Thymus (tissue), 11 donors: ENCODE measurements at regions not wholly inside any gene's neighbourhood (a gene's known extent, or its start where the extent isn't known, plus 50 kb on each side); places are given as distances from the start of the nearest gene placed in this dataset.
"Not testable (repeated sequence)": the region's sequence is repeated elsewhere in the genome, so short reads cannot be mapped to it uniquely, and the experiment has no call there.

Experiments used
- DNase-seq, 9 donors: peaks; one replicate each; pipeline ENCODE4 v3.0.0-alpha.2; 2013; ENCODE audit warnings: low spot score in 9 of 9, low read depth in 6 of 9, missing footprints in 1 of 9
- H3K27ac ChIP-seq, 2 donors: one replicate each; pipeline ENCODE4 v1.5.1; 2013; ENCODE audit warnings: control low read depth in 1 of 2, low read depth in 1 of 2, low read length in 1 of 2, mild to moderate bottlenecking in 1 of 2, moderate library complexity in 1 of 2
- H3K27me3 ChIP-seq, 2 donors: one replicate each; pipeline ENCODE4 v1.5.1; 2013; ENCODE audit warnings: low read length in 1 of 2; ENCODE audit not compliant: control insufficient read depth in 2 of 2, insufficient read depth in 1 of 2
- H3K36me3 ChIP-seq, 2 donors: one replicate each; pipeline ENCODE4 v1.5.1; 2013; ENCODE audit warnings: low read length in 1 of 2, mild to moderate bottlenecking in 1 of 2, moderate library complexity in 1 of 2; ENCODE audit not compliant: control insufficient read depth in 2 of 2, insufficient read depth in 2 of 2
- H3K4me1 ChIP-seq, 2 donors: one replicate each; pipeline ENCODE4 v1.5.1; 2013; ENCODE audit warnings: low read length in 2 of 2; ENCODE audit not compliant: control insufficient read depth in 2 of 2, insufficient read depth in 2 of 2
- H3K4me3 ChIP-seq, 2 donors: one replicate each; pipeline ENCODE4 v1.5.1; 2013; ENCODE audit warnings: low read length in 2 of 2, control low read depth in 1 of 2, mild to moderate bottlenecking in 1 of 2
- H3K9me3 ChIP-seq, 2 donors: one replicate each; pipeline ENCODE4 v1.5.1; 2013; ENCODE audit warnings: low read length in 1 of 2, mild to moderate bottlenecking in 1 of 2; ENCODE audit not compliant: control insufficient read depth in 2 of 2, insufficient read depth in 1 of 2
- WGBS: extraction: QIAGEN DNeasy Blood & Tissue Kit; methylation state at CpG from one replicate; pipeline ENCODE4 v1.1.7; 2013; 5-methylcytosine and 5-hydroxymethylcytosine counted together
- donor health status: healthy.

- Histone ChIP-seq H3K9me3 (peaks cover 3 to 12% of the 10 kb centered on the region in 2 donors), H3K4me3 (no peak overlapping the region), H3K27me3 (no peaks in the 10 kb centered on the region), H3K36me3 (no peaks in the 10 kb centered on the region), H3K4me1 (no peaks in the 10 kb centered on the region), H3K27ac (no peak overlapping the region)
- 86% methylated on average over 1 of the region's 1 CpG for WGBS
- DNase-seq, result no peak
These were observed 173.1 kb downstream of the CYLC2 start for GRCh38 chr9:103168254-103168653.

DNA sequence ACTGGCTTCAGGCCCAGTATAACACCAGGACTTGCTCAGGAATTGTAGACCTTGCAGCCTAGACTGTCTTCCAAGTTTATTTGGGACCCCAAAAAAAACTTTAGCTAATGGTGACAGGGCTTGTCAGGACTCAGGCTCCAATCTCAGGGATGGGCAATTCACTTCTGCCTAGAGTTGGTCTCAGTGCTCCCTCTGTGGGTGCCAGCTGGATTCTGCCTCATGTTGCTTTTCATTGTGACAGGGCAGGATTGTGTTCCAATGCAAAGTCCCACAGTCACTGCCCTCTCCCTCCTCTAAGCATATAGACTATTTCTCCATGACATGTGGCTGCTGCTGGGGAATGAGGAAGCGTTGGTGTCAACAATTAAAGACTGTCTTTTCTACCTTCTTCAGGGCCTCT lies 174.7 kb downstream of the CYLC2 start:
- Histone ChIP-seq H3K36me3 (no peaks in the 10 kb centered on the region), H3K9me3 (peaks cover 3 to 12% of the 10 kb centered on the region in 2 donors), H3K4me3 (no peak overlapping the region), H3K4me1 (no peaks in the 10 kb centered on the region), H3K27ac (no peak overlapping the region), H3K27me3 (no peaks in the 10 kb centered on the region)
- 84% methylated on average over 1 of the region's 1 CpG for WGBS
- no peak for DNase-seq

- 90% methylated on average over 6 of the region's 6 CpGs for WGBS
- Histone ChIP-seq H3K9me3 (peaks cover 0 to 13% of the 10 kb centered on the region in 2 donors), H3K4me1 (no peaks in the 10 kb centered on the region), H3K27ac (no peak overlapping the region), H3K27me3 (no peaks in the 10 kb centered on the region), H3K4me3 (no peak overlapping the region), H3K36me3 (no peaks in the 10 kb centered on the region)
- no peak for DNase-seq
These were observed 188.6 kb downstream of the CYLC2 start for GRCh38 chr9:103183701-103184171.

DNA sequence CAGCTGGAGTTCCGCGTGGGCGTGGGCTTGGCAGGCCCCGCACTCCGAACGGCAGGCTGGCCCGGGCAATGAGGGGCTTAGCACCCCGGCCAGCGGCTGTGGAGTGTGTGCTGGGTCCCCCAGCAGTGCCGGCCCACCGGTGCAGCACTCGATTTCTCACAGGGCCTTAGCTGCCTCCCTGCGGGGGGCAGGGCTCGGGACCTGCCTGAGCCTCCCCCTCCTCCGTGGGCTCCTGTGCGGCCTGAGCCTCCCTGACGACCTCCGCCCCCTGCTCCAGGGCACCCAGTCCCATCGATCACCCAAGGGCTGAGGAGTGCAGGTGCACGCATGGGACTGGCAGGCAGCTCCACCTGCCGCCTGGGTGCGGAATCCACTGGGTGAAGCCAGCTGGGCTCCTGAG lies 191.8 kb downstream of the CYLC2 start:
- no peak for DNase-seq
- H3K36me3 ChIP-seq, result no peaks in the 10 kb centered on the region
- no peak overlapping the region for H3K4me3 ChIP-seq
- H3K4me1 ChIP-seq, result no peaks in the 10 kb centered on the region
- H3K9me3 ChIP-seq, result peaks cover 0 to 13% of the 10 kb centered on the region in 2 donors
- H3K27ac ChIP-seq, result no peak overlapping the region
- 98% methylated on average over 22 of the region's 22 CpGs for WGBS
- H3K27me3 ChIP-seq, result no peaks in the 10 kb centered on the region

GRCh38 chr9:103188781-103189350 lies 193.7 kb downstream of the CYLC2 start:
- H3K27ac ChIP-seq, result no peak overlapping the region
- 85% methylated on average over 12 of the region's 12 CpGs for WGBS
- no peak for DNase-seq
- no peaks in the 10 kb centered on the region for H3K27me3 ChIP-seq
- no peaks in the 10 kb centered on the region for H3K36me3 ChIP-seq
- no peaks in the 10 kb centered on the region for H3K4me1 ChIP-seq
- peaks cover 0 to 13% of the 10 kb centered on the region in 2 donors for H3K9me3 ChIP-seq
- no peak overlapping the region for H3K4me3 ChIP-seq

DNA sequence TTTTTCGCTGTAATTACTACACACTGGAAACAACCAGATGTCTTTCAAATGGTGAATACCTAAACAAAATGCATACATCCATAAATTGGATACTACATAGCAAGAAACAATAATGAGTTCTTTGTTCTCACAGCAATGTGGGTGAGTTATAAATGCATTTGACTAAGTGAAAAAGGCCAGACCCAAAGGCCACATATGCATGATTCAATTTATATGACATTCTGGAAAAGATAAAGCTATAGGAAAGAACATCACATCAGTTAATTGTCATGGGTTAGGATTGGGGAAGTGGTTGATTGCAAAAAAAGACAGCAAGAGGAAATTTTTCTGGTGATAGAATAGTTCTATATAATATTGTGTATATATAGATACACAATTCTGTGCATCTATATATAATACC lies 198.9 kb downstream of the CYLC2 start:
- H3K36me3 ChIP-seq, result no peaks in the 10 kb centered on the region
- no peaks in the 10 kb centered on the region for H3K9me3 ChIP-seq
- 83% methylated on average over 1 of the region's 1 CpG for WGBS
- no peak overlapping the region for H3K4me3 ChIP-seq
- H3K27me3 ChIP-seq, result no peaks in the 10 kb centered on the region
- H3K27ac ChIP-seq, result no peak overlapping the region
- DNase-seq, result no peak
- no peaks in the 10 kb centered on the region for H3K4me1 ChIP-seq

DNA sequence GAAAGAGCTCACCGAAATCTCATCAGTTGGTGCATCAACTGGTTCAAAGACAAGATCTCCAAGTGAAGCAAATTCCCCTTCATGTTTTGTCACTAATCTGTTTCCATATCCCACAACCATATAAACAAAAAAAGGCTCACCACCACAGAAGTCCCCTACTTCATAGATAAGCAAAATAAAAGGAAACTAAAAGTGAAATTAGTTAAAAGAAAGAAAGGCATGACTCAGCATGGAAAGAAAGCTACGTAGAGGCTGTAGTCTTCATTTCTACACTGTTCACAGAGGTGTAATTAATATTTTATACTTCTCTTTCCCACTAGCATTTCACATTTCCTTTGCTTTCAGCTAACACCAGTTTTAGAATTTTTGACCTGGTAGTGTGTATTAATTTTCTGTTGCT lies 208.0 kb downstream of the CYLC2 start:
- H3K27ac ChIP-seq, result no peak overlapping the region
- H3K27me3 ChIP-seq, result no peaks in the 10 kb centered on the region
- H3K9me3 ChIP-seq, result peaks cover 0 to 5% of the 10 kb centered on the region in 2 donors
- no peak for DNase-seq
- no peaks in the 10 kb centered on the region for H3K36me3 ChIP-seq
- no peaks in the 10 kb centered on the region for H3K4me1 ChIP-seq
- WGBS, result 78% methylated on average over 2 of the region's 2 CpGs
- H3K4me3 ChIP-seq, result no peak overlapping the region

DNA sequence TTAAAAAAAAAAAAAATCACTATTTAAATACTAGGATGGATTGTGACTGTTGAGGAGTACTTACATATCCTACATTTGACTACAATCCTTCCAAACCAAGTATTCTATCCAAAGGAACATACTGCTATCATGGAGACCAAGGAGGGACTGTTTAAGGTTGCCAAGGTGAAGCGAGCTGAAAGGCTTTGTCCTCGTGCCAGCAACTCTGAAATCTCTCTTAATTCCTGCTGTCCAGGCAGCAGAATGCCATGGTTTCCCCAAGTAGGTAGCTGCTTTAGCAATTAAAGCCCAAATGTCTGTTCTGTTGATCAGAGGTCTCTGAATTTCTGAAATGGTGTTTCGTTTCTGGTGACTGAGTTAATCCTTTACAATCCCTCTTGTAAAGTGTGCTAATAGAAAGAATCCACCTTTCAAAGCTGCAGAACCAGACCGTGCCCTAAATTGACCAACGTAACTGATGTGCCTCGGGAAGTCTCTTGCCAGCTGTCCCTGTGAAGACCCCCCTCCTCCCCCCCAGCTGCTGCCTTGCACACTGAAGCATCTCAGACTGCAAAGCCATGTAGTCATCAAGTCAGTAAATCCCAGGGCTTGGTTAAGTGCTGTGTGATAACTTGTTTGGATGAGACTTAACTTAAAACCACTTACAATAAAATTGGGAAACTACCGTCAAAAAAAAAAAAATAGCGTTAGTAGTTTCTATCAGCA lies 210.9 kb downstream of the CYLC2 start:
- 88% methylated on average over 8 of the region's 8 CpGs for WGBS
- H3K36me3 ChIP-seq, result not testable (repeated sequence)
- H3K9me3 ChIP-seq, result peaks cover 0 to 12% of the 10 kb centered on the region in 2 donors

DNA sequence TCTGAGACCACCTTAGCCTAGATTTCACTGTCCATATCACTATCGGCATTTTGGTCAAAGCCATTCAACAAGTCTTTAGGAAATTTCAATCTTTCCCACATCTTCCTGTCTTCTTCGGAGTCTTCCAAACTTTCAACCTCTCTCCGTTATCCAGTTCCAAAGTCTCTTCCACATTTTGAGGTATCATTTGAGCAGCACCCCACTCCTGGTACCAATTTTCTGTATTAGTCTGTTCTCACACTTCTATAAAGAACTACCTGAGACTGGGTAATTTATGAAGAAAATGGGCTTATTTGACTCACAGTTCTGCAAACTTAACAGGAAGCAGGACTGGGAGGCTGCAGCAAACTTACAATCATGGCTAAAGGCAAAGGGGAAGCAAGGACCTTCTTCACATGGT lies 215.5 kb downstream of the CYLC2 start:
- Histone ChIP-seq H3K4me3 (no peak overlapping the region), H3K27me3 (no peaks in the 10 kb centered on the region), H3K36me3 (no peaks in the 10 kb centered on the region), H3K9me3 (peaks cover 0 to 7% of the 10 kb centered on the region in 2 donors), H3K4me1 (no peaks in the 10 kb centered on the region), H3K27ac (no peak overlapping the region)
- DNase-seq, result no peak
- WGBS, result 77% methylated on average over 3 of the region's 3 CpGs

More for the DNA sequence above, 210.9 kb downstream of the CYLC2 start:
- not testable (repeated sequence) for H3K27ac ChIP-seq, H3K4me3 ChIP-seq, DNase-seq, H3K4me1 ChIP-seq, H3K27me3 ChIP-seq
